DOHH2 (cell line): ENCODE measurements at regions not wholly inside any gene's neighbourhood (a gene's known extent, or its start where the extent isn't known, plus 50 kb on each side); places are given as distances from the start of the nearest gene placed in this dataset.

Experiments
- CTCF ChIP-seq: fragments of 200-600 bp; sonication (generic); IDR thresholded peaks from one replicate; pipeline ENCODE4 v1.5.1; 2014; ENCODE audit warnings: antibody characterized with exemption, mild to moderate bottlenecking, low read depth, low read length; ENCODE audit not compliant: poor library complexity, severe bottlenecking
- EZH2phosphoT487 ChIP-seq: fragments of 200-600 bp; sonication (generic); IDR thresholded peaks from 2 replicates; pipeline ENCODE4 v1.6.1; 2017; ENCODE audit warnings: borderline replicate concordance, mild to moderate bottlenecking, antibody characterized with exemption, low read length, moderate library complexity, mixed read lengths

DNA sequence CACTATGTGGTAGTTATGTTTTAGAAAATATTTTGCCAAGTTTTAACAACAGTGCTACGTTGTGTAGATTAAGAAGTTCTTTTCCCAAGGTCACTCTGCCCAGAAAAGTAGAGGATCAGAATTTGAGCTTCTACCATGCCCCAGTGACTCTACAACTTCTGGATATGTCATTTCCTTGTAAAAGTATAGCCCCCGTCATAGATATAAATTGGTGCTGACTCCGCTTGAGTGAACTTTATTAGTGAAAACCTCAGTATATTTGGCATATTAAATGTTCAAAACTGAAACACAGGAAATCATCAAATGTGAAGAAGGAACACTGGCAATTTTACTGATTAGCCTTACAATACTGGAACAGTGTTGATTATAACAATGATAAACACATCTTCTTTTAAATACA lies 256.7 kb upstream of the UBE2E3 start:
- TF ChIP-seq CTCF: no peak
- no peak for TF ChIP-seq EZH2phosphoT487
